Nephron progenitor cell (in vitro differentiated cells): ENCODE measurements at regions not wholly inside any gene's neighbourhood (a gene's known extent, or its start where the extent isn't known, plus 50 kb on each side); places are given as distances from the start of the nearest gene placed in this dataset.
"Not testable (repeated sequence)": the region's sequence is repeated elsewhere in the genome, so short reads cannot be mapped to it uniquely, and the experiment has no call there.

ENCODE experiments used
- DNase-seq: peaks from one replicate; pipeline ENCODE4 v3.0.0; 2021
- H3K27ac Mint-ChIP-seq: 2 replicates; pipeline ENCODE4 v1.8.0; 2021; ENCODE audit warnings: mild to moderate bottlenecking, moderate library complexity, mixed read lengths
- H3K27me3 Mint-ChIP-seq: 2 replicates; pipeline ENCODE4 v1.8.0; 2021; ENCODE audit warnings: mild to moderate bottlenecking, low read depth, mixed read lengths; ENCODE audit not compliant: poor library complexity
- H3K36me3 Mint-ChIP-seq: 2 replicates; pipeline ENCODE4 v1.8.0; 2021; ENCODE audit warnings: low read depth, mixed read lengths
- H3K4me1 Mint-ChIP-seq: 2 replicates; pipeline ENCODE4 v1.8.0; 2021; ENCODE audit warnings: mixed read lengths
- H3K4me3 Mint-ChIP-seq: 2 replicates; pipeline ENCODE4 v1.8.0; 2021; ENCODE audit warnings: mild to moderate bottlenecking, moderate library complexity, mixed read lengths
- H3K9me3 Mint-ChIP-seq: 2 replicates; pipeline ENCODE4 v1.8.0; 2021; ENCODE audit warnings: mild to moderate bottlenecking, moderate library complexity, mixed read lengths
- CTCF ChIP-seq: fragments of 200-600 bp; sonication (generic); IDR thresholded peaks from 2 replicates; pipeline ENCODE4 v1.5.0; 2021; ENCODE audit warnings: antibody characterized with exemption

GRCh38 chr9:38175423-38175822, 106.4 kb upstream of the SHB start:
- H3K4me1 Mint-ChIP-seq: peaks cover 9% of the 10 kb centered on the region
- no peak for TF ChIP-seq CTCF
- H3K36me3 Mint-ChIP-seq: no peaks in the 10 kb centered on the region
- no peak for DNase-seq
- H3K4me3 Mint-ChIP-seq: no peak overlapping the region
- H3K9me3 Mint-ChIP-seq: peaks cover 33% of the 10 kb centered on the region
- H3K27ac Mint-ChIP-seq: no peak overlapping the region
- peaks cover 7% of the 10 kb centered on the region for H3K27me3 Mint-ChIP-seq

- peaks cover 5% of the 10 kb centered on the region for H3K36me3 Mint-ChIP-seq
- DNase-seq: no peak
- no peak overlapping the region for H3K27ac Mint-ChIP-seq
These were observed 103.6 kb upstream of the SHB start for GRCh38 chr9:38172586-38172985.

GRCh38 chr9:38171926-38172325, 102.9 kb upstream of the SHB start:
- no peak for DNase-seq
- Mint-ChIP-seq H3K27me3 (no peaks in the 10 kb centered on the region), H3K9me3 (peaks cover 33% of the 10 kb centered on the region), H3K4me1 (no peaks in the 10 kb centered on the region), H3K27ac (no peak overlapping the region), H3K36me3 (peaks cover 5% of the 10 kb centered on the region), H3K4me3 (no peak overlapping the region)
- no peak for TF ChIP-seq CTCF

More at GRCh38 chr9:38172586-38172985, 103.6 kb upstream of the SHB start:
- H3K27me3 Mint-ChIP-seq: no peaks in the 10 kb centered on the region
- no peak overlapping the region for H3K4me3 Mint-ChIP-seq
- peaks cover 38% of the 10 kb centered on the region for H3K9me3 Mint-ChIP-seq
- TF ChIP-seq CTCF: no peak
- no peaks in the 10 kb centered on the region for H3K4me1 Mint-ChIP-seq

GRCh38 chr9:38171538-38171884, 102.5 kb upstream of the SHB start:
- H3K4me3 Mint-ChIP-seq: no peak overlapping the region
- no peaks in the 10 kb centered on the region for H3K27me3 Mint-ChIP-seq
- H3K9me3 Mint-ChIP-seq: peaks cover 29% of the 10 kb centered on the region
- no peak for DNase-seq
- H3K36me3 Mint-ChIP-seq: peaks cover 5% of the 10 kb centered on the region
- H3K27ac Mint-ChIP-seq: no peak overlapping the region
- H3K4me1 Mint-ChIP-seq: no peaks in the 10 kb centered on the region
- no peak for TF ChIP-seq CTCF

DNA sequence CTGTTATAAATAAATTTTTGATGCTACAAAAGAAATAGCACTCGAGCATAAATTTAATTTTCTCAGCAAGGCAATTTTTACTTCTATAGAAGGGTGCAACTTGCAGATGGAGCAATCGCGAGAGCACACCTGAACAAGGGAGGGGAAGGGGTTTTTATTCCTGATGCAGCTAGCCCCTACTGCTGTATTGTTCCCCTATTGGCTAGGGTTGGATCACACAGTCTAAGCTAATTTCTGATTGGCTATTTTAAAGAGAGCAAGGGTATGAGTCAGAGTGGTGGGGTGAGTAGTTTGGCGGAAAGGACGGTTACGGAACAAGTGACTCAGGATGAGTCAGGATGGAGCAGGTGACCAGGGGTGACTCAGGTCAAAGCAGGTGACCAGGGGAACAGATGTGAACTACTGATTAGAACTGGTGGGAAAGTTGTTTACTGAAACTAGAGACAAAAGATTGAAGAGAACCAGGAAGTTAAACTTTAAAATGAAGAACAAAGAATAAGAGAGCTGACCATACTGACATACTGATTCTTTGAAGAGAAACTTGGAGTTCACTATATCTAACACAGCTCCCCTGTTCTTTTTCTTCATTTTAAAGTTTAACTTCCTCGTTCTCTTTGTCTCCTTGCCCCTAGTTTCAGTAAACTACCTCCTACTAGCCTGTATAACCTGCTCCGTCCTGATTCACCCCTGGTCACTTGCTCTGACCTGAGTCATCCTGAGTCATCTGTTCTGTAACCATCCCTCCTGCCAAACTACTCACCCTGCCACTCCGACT, 101.9 kb upstream of the SHB start:
- DNase-seq, H3K27me3 Mint-ChIP-seq: not testable (repeated sequence)

GRCh38 chr9:38170155-38170554, 101.1 kb upstream of the SHB start:
- H3K27me3 Mint-ChIP-seq, H3K27ac Mint-ChIP-seq, H3K4me3 Mint-ChIP-seq: not testable (repeated sequence)

More for the DNA sequence above, 101.9 kb upstream of the SHB start:
- not testable (repeated sequence) for H3K27ac Mint-ChIP-seq, H3K4me3 Mint-ChIP-seq, H3K36me3 Mint-ChIP-seq, H3K4me1 Mint-ChIP-seq
- peaks cover 24% of the 10 kb centered on the region for H3K9me3 Mint-ChIP-seq

DNA sequence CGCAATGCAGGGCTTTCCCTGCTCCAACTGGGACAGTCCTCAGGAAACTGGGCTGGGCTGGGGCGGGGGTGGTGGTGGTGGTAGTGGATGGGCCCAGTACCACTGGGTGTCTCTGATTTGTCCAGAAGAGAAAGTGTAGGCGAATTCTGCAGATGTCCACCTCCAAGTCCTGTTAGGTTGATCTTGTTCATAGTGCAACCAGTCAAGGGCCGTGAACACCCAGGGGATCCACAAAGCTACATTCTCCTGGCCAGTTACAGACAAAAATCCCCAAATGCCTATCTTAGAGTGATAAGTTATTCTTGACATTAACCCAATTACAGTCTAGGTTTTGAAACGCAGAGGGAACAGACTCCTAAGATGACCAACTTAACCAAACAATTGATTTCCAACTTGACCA, 97.5 kb upstream of the SHB start:
- Mint-ChIP-seq H3K27ac (no peak overlapping the region), H3K27me3 (peaks cover 10% of the 10 kb centered on the region), H3K4me3 (no peak overlapping the region), H3K9me3 (peaks cover 19% of the 10 kb centered on the region), H3K4me1 (no peaks in the 10 kb centered on the region), H3K36me3 (peaks cover 5% of the 10 kb centered on the region)
- TF ChIP-seq CTCF: no peak
- DNase-seq: no peak

More at GRCh38 chr9:38170155-38170554, 101.1 kb upstream of the SHB start:
- not testable (repeated sequence) for H3K4me1 Mint-ChIP-seq, H3K36me3 Mint-ChIP-seq, DNase-seq
- H3K9me3 Mint-ChIP-seq: peaks cover 24% of the 10 kb centered on the region
